Fibroblast of skin of scalp (primary cell): ENCODE measurements at regions not wholly inside any gene's neighbourhood (a gene's known extent, or its start where the extent isn't known, plus 50 kb on each side); places are given as distances from the start of the nearest gene placed in this dataset.
"Not testable (repeated sequence)": the region's sequence is repeated elsewhere in the genome, so short reads cannot be mapped to it uniquely, and the experiment has no call there.

Experiments used
- DNase-seq: peaks from one replicate; pipeline ENCODE4 v3.0.0-alpha.2; 2013

GRCh38 chr19:27986299-27986698 is 1226.7 kb downstream of the UQCRFS1 start:
- no peak for DNase-seq

DNA sequence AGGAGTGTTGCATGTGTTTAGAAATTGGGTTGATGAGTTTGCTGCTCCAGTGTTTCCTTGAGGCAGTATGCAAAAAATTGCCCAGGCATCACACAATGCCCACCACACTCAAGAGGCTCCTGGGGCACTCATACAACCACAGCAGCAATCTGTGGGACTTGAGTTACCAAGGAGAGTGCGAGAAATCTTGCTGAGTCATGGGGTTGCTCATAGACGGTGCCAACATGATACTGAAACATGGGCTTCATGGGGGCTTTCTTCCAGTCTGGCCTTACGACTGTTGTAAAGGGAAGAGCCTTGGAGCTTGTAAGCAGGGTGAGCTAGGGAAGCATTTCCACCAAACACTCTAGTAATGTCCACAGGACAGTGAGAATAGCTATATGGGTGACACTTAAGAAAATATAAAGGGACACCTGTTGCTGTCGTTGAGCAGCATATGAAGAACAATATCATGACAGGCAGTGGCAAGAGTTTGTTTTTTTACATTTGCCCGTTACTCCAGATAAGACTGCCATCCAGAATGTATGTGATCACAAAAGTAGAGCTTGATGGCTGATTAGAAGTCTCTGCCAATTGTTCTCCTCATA is 1237.4 kb downstream of the UQCRFS1 start:
- DNase-seq: no peak

- DNase-seq: peak; percentile 55
Measured at GRCh38 chr19:27974082-27974513, 1238.9 kb downstream of the UQCRFS1 start.

GRCh38 chr19:27972291-27973040 is 1240.5 kb downstream of the UQCRFS1 start:
- DNase-seq: peak; percentile 88

DNA sequence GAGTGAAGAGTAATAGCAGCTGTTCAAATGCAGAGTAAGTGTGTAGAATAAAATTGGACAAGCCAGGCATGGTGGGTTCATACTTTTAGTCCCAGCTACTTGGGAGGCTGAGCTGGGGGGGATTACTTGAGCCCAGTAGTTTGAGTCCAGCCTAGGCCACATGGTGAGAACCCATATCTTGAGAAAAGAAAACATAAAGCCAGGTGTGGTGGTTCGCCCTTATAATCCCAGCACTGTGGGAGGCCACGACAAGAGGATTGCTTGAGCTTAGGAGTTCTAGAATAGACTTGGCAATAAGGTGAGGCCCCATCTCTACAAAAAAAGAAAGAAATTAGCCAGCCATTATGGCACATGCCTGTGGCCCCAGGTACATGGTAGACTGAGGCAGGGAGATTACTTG is 1241.1 kb downstream of the UQCRFS1 start:
- DNase-seq: no peak

- peak; percentile 98 for DNase-seq
Measured at GRCh38 chr19:27971071-27971470, 1241.9 kb downstream of the UQCRFS1 start.

GRCh38 chr19:27966390-27966816 is 1246.5 kb downstream of the UQCRFS1 start:
- peak; percentile 29 for DNase-seq

- peak; percentile 16 for DNase-seq
Measured at GRCh38 chr19:27964185-27964584, 1248.8 kb downstream of the UQCRFS1 start.

DNA sequence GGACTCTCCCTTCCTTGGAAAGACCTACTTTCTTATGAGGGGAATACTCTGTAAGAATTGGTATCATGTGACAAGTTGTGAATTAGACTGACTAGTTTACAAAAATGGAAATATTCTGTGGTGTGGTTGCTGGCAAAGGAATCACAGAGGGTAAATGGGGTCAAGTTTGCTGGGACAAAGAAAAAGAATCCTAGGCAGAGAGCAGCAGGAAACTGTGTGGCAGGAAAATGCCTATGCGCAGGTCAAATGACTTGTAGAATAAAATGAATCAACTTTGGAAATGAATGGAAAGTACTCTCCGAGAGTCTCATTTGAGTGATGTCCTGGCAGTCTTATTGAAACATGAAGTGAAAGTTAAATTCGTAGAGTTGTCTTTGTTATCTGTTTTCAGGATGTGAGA is 1250.7 kb downstream of the UQCRFS1 start:
- DNase-seq: peak; percentile 30

DNA sequence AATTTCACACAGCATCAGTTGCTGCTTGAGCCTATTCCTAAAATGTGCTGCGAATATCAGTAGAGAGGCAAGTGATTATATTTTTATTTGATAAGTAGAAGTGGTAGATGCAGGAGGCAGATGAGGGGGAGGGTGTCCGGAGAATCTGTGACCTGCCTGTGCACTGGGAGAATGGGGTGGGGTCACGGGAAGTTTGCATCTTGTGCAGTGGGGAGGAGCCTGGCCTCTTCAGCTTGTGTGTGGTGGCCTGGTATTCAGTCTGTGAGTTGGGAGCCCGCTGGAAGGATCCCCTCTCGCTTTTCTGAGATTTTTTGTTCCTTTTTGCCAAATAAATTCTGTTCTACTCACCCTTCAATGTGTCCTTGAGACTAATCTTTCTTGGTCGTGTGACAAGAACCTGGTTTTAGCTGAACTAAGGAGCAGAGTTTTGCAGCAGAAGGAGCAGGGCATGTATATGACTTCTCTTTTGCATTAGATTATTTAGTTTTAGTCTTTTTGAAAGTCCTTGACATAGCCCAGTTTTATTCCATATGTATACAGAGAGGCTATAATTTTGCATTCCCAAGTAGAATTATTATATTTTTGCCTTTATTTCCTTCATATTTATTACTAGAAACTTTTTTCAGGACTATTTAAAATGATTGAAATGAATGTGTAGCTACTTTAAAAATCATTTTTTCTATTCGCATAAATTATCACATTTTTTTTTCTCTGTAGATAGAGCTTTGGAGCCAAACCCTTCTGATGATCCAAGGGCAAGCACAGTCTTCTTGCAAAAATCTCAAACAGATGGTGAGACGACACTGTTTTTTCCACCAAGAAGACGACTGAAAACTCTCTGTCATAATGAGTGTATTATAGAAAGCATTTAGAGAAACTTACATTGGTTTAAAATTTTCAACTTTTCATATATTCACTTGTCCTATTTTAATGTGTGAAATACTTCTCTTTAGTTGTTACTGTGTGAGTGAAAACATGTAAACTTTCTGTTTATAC is 1257.2 kb downstream of the UQCRFS1 start:
- no peak for DNase-seq

- not testable (repeated sequence) for DNase-seq
Measured at GRCh38 chr19:27942607-27943006, 1270.3 kb downstream of the UQCRFS1 start.

DNA sequence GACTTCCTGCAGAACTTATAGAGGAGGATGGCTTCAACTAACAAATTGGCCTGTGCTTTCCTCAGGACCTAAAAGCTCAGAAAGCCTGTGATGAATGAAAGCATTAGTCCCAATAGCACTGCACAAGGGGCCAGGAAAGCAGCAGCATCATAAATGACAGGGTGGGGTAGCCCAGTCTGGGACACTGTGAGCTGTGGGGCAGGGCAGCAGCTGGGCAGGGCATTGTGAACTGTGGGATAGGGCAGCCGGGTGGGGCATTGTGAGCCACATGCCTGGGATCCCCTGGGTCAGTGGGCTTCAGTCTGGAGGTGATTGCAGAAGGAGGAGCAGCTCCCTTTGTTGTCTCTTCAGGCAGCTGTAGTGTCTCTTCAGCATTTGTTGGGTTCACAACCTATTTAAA is 1276.8 kb downstream of the UQCRFS1 start:
- DNase-seq: no peak

DNA sequence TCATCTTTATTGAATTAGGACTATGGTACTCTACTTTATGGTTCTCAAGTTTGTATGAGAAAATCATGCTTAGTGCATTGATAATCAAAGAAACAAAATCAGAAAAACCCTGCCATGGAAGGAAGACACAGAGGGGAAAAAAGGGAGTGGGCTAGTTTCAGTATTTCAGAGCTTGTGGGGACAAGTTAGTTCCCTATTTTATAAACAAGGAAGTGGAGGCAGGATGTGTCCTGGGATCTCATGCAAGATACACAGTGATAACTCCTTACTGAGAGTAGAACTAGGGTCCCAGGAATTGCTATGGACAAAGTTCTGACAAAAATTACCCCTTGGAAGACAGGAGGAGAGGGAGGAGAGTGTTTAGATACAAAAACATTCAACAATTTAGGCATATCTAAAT is 1277.3 kb downstream of the UQCRFS1 start:
- DNase-seq: no peak

- no peak for DNase-seq
Measured at GRCh38 chr19:27929399-27929798, 1283.6 kb downstream of the UQCRFS1 start.

DNA sequence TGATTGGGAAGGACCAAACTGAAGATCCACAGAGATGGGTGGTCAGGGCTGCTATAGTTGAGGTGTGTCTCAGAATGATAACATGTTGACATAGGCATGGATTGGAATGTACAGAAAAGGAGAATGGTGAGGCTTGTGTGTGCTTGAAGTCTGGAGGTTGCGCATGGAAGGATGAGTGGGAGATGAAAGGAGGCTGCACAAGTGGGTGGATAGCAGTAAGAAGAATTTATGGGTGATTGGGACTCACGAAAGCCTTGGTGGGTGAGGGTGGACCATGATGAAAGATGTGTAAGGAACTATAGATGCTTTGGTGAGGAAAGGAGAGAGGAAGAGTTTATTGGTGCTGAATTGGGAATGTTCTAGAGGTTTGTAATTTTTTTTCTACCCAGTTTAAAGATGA is 1287.7 kb downstream of the UQCRFS1 start:
- no peak for DNase-seq

GRCh38 chr19:27922970-27923369 is 1290.0 kb downstream of the UQCRFS1 start:
- no peak for DNase-seq

GRCh38 chr19:27920774-27921173 is 1292.2 kb downstream of the UQCRFS1 start:
- DNase-seq: no peak

GRCh38 chr19:27918818-27919217 is 1294.1 kb downstream of the UQCRFS1 start:
- DNase-seq: no peak

DNA sequence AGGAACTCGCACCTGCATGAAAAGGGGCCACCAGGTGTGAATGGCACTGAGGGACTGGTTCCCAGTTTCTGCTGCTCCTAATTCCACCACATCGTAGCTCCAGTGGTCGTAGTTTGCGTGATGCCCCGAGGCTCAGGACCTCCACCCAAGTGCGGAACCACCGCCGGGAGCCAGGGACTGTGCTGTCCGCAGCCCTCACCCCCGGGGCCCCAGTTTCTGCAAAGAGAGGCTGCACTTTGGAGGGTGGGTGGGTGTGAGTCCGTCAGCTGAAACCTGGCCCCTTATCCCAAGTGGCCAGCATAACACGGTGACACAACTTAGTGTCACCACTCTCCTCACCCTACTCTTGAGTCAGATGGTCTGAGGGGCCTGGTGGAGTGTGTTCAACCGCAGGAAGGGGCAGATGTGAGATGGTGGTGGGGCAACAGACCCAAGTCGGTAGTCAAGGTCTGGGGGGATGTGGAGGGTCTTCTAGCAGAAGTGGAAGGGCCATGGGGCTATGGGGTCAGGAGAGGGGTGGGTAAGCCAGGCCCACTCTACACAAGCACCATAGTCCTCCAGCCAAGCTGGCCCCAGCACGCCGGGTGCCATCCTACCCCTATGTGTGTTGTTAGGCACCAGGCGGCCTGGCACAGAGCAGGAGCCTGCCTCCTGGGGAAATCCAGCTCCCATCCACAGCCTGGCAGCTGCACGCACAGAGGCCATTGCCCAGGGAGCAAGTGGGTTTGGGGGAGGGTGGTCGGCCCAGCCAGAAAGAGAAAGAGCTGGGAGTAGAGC is 1301.6 kb downstream of the UQCRFS1 start:
- DNase-seq: no peak

GRCh38 chr19:27909861-27910260 is 1303.1 kb downstream of the UQCRFS1 start:
- DNase-seq: no peak

GRCh38 chr19:27909185-27909840 is 1303.6 kb downstream of the UQCRFS1 start:
- no peak for DNase-seq

GRCh38 chr19:27906081-27906480 is 1306.9 kb downstream of the UQCRFS1 start:
- no peak for DNase-seq
